HG03439 (cell line): ENCODE measurements at regions not wholly inside any gene's neighbourhood (a gene's known extent, or its start where the extent isn't known, plus 50 kb on each side); places are given as distances from the start of the nearest gene placed in this dataset.

Experiments used
- ATAC-seq: cut with Tn5 transposase; IDR thresholded peaks from one replicate; pipeline ENCODE4 v1.9.1; 2021; ENCODE audit warnings: mild to moderate bottlenecking, moderate library complexity; ENCODE audit not compliant: unreplicated experiment

GRCh38 chr4:133493241-133493640, 344.1 kb downstream of the PCDH10 start:
- ATAC-seq, result no peak

- no peak for ATAC-seq
Observed at GRCh38 chr4:133484287-133484686, 335.2 kb downstream of the PCDH10 start.

GRCh38 chr4:133483600-133484246, 334.6 kb downstream of the PCDH10 start:
- ATAC-seq, result no peak

GRCh38 chr4:133476063-133476462, 327.0 kb downstream of the PCDH10 start:
- no peak for ATAC-seq

GRCh38 chr4:133474501-133474900, 325.4 kb downstream of the PCDH10 start:
- no peak for ATAC-seq

- no peak for ATAC-seq
Observed at GRCh38 chr4:133472244-133472643, 323.1 kb downstream of the PCDH10 start.

- ATAC-seq, result no peak
Observed at GRCh38 chr4:133467290-133467947, 318.3 kb downstream of the PCDH10 start.

GRCh38 chr4:133465022-133465421, 315.9 kb downstream of the PCDH10 start:
- no peak for ATAC-seq

GRCh38 chr4:133464311-133464710, 315.2 kb downstream of the PCDH10 start:
- no peak for ATAC-seq

GRCh38 chr4:133452678-133453077, 303.6 kb downstream of the PCDH10 start:
- ATAC-seq, result no peak

- no peak for ATAC-seq
Observed at GRCh38 chr4:133450813-133451212, 301.7 kb downstream of the PCDH10 start.

- ATAC-seq, result no peak
Observed at GRCh38 chr4:133440404-133440803, 291.3 kb downstream of the PCDH10 start.

- no peak for ATAC-seq
Observed at GRCh38 chr4:133439830-133440229, 290.7 kb downstream of the PCDH10 start.

GRCh38 chr4:133424605-133425004, 275.5 kb downstream of the PCDH10 start:
- ATAC-seq, result no peak

GRCh38 chr4:133403913-133404312, 254.8 kb downstream of the PCDH10 start:
- ATAC-seq, result no peak

- no peak for ATAC-seq
Observed at GRCh38 chr4:133402616-133403015, 253.5 kb downstream of the PCDH10 start.

- ATAC-seq, result no peak
Observed at GRCh38 chr4:133394971-133395627, 246.0 kb downstream of the PCDH10 start.

GRCh38 chr4:133390198-133390855, 241.2 kb downstream of the PCDH10 start:
- no peak for ATAC-seq

- no peak for ATAC-seq
Observed at GRCh38 chr4:133389029-133389428, 239.9 kb downstream of the PCDH10 start.

- ATAC-seq, result no peak
Observed at GRCh38 chr4:133385161-133385954, 236.3 kb downstream of the PCDH10 start.
